ENCODE measurements at regions not wholly inside any gene's neighbourhood (a gene's known extent, or its start where the extent isn't known, plus 50 kb on each side); places are given as distances from the start of the nearest gene placed in this dataset.

DNA sequence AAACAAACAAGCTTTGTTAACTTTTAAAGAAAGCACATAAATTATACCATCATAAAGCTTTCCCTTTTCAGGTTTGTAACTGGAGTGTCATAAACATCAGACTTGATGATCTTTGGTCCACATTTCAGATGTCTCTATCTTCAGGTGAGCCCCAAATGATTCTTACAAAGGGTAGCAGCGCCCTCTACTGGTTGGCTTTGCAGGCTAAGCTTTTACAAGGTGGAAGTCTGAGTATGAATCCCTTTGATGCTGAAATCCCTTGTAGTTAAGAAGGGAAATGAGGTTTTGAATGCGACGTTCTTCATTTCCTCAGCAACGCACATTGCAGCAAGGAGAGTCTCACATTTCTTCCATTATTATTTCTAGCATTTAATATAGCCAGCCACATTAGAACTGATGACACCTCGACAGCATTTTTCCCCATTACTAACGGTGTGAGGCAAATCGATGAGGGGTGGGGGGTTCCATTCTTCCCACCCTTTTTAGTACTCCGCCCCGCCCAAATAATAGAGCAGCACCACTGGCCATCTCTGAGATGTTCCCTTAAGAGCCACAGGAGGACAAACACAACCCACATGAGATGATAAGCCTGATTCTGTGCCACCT is 126.3 kb upstream of the NT5E start (continued):
- TF ChIP-seq, protein P1, sequence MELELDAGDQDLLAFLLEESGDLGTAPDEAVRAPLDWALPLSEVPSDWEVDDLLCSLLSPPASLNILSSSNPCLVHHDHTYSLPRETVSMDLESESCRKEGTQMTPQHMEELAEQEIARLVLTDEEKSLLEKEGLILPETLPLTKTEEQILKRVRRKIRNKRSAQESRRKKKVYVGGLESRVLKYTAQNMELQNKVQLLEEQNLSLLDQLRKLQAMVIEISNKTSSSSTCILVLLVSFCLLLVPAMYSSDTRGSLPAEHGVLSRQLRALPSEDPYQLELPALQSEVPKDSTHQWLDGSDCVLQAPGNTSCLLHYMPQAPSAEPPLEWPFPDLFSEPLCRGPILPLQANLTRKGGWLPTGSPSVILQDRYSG (tag; conservative IDR thresholded peaks at IDR 0.05; ENCODE audit: low read depth), result no peak
- no peak for TF ChIP-seq ZNF324 (CRISPR knock-in tag; IDR thresholded peaks at IDR 0.05)
- no peak for TF ChIP-seq SOX6 (IDR thresholded peaks at IDR 0.05)
- no peak for TF ChIP-seq STAT5A (IDR thresholded peaks at IDR 0.05; ENCODE audit: borderline replicate concordance, low read length)
- no peak for TF ChIP-seq ZFP1 (CRISPR knock-in tag; IDR thresholded peaks at IDR 0.05)
- no peak for TF ChIP-seq ETS1 (conservative IDR thresholded peaks at IDR 0.05; ENCODE audit: control insufficient read depth, low read depth, low read length)
- TF ChIP-seq, protein P2, sequence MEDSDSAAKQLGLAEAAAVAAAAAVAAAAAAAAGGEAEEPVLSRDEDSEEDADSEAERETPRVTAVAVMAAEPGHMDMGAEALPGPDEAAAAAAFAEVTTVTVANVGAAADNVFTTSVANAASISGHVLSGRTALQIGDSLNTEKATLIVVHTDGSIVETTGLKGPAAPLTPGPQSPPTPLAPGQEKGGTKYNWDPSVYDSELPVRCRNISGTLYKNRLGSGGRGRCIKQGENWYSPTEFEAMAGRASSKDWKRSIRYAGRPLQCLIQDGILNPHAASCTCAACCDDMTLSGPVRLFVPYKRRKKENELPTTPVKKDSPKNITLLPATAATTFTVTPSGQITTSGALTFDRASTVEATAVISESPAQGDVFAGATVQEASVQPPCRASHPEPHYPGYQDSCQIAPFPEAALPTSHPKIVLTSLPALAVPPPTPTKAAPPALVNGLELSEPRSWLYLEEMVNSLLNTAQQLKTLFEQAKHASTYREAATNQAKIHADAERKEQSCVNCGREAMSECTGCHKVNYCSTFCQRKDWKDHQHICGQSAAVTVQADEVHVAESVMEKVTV (CRISPR knock-in tag; IDR thresholded peaks at IDR 0.05), result peak; percentile 65
- TF ChIP-seq CCNT2 (IDR thresholded peaks at IDR 0.05; ENCODE audit: borderline replicate concordance, extremely low read depth, insufficient read length, low read depth, low read length), result no peak
- 0 out of 2 replicates have a peak, but pooled peaks have one; percentile 11 for TF ChIP-seq KLF16 (IDR thresholded peaks at IDR 0.05)
- TF ChIP-seq DMBX1 (CRISPR knock-in tag; IDR thresholded peaks at IDR 0.05; ENCODE audit: borderline replicate concordance), result no peak
- TF ChIP-seq, protein P3, sequence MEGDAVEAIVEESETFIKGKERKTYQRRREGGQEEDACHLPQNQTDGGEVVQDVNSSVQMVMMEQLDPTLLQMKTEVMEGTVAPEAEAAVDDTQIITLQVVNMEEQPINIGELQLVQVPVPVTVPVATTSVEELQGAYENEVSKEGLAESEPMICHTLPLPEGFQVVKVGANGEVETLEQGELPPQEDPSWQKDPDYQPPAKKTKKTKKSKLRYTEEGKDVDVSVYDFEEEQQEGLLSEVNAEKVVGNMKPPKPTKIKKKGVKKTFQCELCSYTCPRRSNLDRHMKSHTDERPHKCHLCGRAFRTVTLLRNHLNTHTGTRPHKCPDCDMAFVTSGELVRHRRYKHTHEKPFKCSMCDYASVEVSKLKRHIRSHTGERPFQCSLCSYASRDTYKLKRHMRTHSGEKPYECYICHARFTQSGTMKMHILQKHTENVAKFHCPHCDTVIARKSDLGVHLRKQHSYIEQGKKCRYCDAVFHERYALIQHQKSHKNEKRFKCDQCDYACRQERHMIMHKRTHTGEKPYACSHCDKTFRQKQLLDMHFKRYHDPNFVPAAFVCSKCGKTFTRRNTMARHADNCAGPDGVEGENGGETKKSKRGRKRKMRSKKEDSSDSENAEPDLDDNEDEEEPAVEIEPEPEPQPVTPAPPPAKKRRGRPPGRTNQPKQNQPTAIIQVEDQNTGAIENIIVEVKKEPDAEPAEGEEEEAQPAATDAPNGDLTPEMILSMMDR (IDR thresholded peaks at IDR 0.05 in 2 of 3, conservative IDR thresholded peaks at IDR 0.05 in 1 of 3; ENCODE audit: insufficient read depth in 2 of 3, low read depth in 1 of 3, low read length in 3 of 3), result peak; percentile 68 to 84 (median 83)
- peak; percentile 74 to 83 for TF ChIP-seq RAD21 (CRISPR knock-in tag; conservative IDR thresholded peaks at IDR 0.05 in 1 of 2, IDR thresholded peaks at IDR 0.05 in 1 of 2)
- TF ChIP-seq PYGO2 (tag; IDR thresholded peaks at IDR 0.05), result no peak

All from K562 (cell line).